GM23338 (cell line): ENCODE measurements at regions not wholly inside any gene's neighbourhood (a gene's known extent, or its start where the extent isn't known, plus 50 kb on each side); places are given as distances from the start of the nearest gene placed in this dataset.

Experiments
- CREB1 ChIP-seq: fragments of 250-450 bp; sonication (Bioruptor Pico); IDR thresholded peaks from 2 replicates; pipeline ENCODE4 v1.5.0; 2020; ENCODE audit warnings: low read depth, mild to moderate bottlenecking, moderate library complexity
- EZH2 ChIP-seq: fragments of 200-600 bp; sonication (generic); IDR thresholded peaks from one replicate; pipeline ENCODE4 v1.8.0; 2017; ENCODE audit warnings: antibody characterized with exemption, mild to moderate bottlenecking, low read depth; ENCODE audit not compliant: unreplicated experiment
- EZH2phosphoT487 ChIP-seq: fragments of 200-600 bp; sonication (generic); IDR thresholded peaks from one replicate; pipeline ENCODE4 v1.8.1; 2018; ENCODE audit warnings: antibody characterized with exemption; ENCODE audit not compliant: unreplicated experiment
- JUNB ChIP-seq: IDR thresholded peaks from one replicate; pipeline ENCODE4 v1.6.1; 2016; ENCODE audit warnings: antibody characterized with exemption; ENCODE audit not compliant: unreplicated experiment
- NANOG ChIP-seq: IDR thresholded peaks from 2 replicates; pipeline ENCODE4 v1.6.1; 2016; ENCODE audit warnings: antibody characterized with exemption, borderline replicate concordance
- POLR2AphosphoS5 ChIP-seq: IDR thresholded peaks from 2 replicates; pipeline ENCODE4 v1.6.1; 2016; ENCODE audit warnings: antibody characterized with exemption, low read depth
- STAT1 ChIP-seq: IDR thresholded peaks from one replicate; pipeline ENCODE4 v1.6.1; 2016; ENCODE audit warnings: antibody characterized with exemption; ENCODE audit not compliant: unreplicated experiment
- ZNF114 ChIP-seq: fragments of 250-450 bp; sonication (Bioruptor Pico); IDR thresholded peaks from 2 replicates; pipeline ENCODE4 v1.5.0; 2020; ENCODE audit warnings: mild to moderate bottlenecking, moderate library complexity
- ZNF331 ChIP-seq: fragments of 250-450 bp; sonication (Bioruptor Pico); IDR thresholded peaks from 2 replicates; pipeline ENCODE4 v1.5.0; 2020; ENCODE audit warnings: low read depth, mild to moderate bottlenecking, moderate library complexity
- TF ChIP-seq, protein P1 (sequence below), 2 experiments: fragments of 200-600 bp in 1 of 2; sonication (generic) in 1 of 2; conservative IDR thresholded peaks; 2 replicates each; pipeline versions ENCODE4 v1.5.1 to v1.6.1; 2016 to 2017; ENCODE audit warnings: antibody characterized with exemption in 2 of 2, low read depth in 2 of 2, mild to moderate bottlenecking in 2 of 2, moderate library complexity in 1 of 2
- TF ChIP-seq, protein P2 (sequence below): IDR thresholded peaks from one replicate; pipeline ENCODE4 v1.6.1; 2018; ENCODE audit warnings: antibody characterized with exemption; ENCODE audit not compliant: unreplicated experiment
- TF ChIP-seq, protein P3 (sequence below): IDR thresholded peaks from 2 replicates; pipeline ENCODE4 v1.6.1; 2016; ENCODE audit warnings: antibody characterized with exemption

DNA sequence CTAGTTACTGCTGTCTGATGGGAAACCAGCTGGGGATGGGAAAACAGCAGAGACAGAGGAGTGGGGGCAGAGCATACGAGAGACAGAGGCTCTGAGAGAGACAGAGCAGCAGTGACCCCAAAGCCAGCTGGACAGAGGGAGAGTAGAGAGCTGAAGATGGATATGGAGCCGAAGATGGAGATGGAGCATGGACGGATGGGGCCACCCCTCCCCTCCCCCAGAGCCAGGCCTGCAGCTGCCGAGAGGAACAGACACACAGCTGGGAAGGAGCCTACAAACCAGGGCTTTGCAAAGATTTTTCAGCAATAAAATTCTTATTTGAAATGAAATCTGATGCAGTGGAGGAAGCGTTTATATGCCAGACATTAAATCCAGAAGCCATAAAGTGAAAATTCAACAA lies 167.6 kb upstream of the LINGO1 start:
- TF ChIP-seq EZH2: no peak
- TF ChIP-seq, protein P1, sequence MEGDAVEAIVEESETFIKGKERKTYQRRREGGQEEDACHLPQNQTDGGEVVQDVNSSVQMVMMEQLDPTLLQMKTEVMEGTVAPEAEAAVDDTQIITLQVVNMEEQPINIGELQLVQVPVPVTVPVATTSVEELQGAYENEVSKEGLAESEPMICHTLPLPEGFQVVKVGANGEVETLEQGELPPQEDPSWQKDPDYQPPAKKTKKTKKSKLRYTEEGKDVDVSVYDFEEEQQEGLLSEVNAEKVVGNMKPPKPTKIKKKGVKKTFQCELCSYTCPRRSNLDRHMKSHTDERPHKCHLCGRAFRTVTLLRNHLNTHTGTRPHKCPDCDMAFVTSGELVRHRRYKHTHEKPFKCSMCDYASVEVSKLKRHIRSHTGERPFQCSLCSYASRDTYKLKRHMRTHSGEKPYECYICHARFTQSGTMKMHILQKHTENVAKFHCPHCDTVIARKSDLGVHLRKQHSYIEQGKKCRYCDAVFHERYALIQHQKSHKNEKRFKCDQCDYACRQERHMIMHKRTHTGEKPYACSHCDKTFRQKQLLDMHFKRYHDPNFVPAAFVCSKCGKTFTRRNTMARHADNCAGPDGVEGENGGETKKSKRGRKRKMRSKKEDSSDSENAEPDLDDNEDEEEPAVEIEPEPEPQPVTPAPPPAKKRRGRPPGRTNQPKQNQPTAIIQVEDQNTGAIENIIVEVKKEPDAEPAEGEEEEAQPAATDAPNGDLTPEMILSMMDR (conservative IDR thresholded peaks at IDR 0.05; ENCODE audit: low read depth in 2 of 2): no peak
- TF ChIP-seq, protein P2, sequence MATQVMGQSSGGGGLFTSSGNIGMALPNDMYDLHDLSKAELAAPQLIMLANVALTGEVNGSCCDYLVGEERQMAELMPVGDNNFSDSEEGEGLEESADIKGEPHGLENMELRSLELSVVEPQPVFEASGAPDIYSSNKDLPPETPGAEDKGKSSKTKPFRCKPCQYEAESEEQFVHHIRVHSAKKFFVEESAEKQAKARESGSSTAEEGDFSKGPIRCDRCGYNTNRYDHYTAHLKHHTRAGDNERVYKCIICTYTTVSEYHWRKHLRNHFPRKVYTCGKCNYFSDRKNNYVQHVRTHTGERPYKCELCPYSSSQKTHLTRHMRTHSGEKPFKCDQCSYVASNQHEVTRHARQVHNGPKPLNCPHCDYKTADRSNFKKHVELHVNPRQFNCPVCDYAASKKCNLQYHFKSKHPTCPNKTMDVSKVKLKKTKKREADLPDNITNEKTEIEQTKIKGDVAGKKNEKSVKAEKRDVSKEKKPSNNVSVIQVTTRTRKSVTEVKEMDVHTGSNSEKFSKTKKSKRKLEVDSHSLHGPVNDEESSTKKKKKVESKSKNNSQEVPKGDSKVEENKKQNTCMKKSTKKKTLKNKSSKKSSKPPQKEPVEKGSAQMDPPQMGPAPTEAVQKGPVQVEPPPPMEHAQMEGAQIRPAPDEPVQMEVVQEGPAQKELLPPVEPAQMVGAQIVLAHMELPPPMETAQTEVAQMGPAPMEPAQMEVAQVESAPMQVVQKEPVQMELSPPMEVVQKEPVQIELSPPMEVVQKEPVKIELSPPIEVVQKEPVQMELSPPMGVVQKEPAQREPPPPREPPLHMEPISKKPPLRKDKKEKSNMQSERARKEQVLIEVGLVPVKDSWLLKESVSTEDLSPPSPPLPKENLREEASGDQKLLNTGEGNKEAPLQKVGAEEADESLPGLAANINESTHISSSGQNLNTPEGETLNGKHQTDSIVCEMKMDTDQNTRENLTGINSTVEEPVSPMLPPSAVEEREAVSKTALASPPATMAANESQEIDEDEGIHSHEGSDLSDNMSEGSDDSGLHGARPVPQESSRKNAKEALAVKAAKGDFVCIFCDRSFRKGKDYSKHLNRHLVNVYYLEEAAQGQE: no peak
- no peak for TF ChIP-seq POLR2AphosphoS5
- TF ChIP-seq EZH2phosphoT487: no peak
- no peak for TF ChIP-seq CREB1 (CRISPR knock-in tag)
- no peak for TF ChIP-seq NANOG
- TF ChIP-seq STAT1: no peak
- TF ChIP-seq, protein P3, sequence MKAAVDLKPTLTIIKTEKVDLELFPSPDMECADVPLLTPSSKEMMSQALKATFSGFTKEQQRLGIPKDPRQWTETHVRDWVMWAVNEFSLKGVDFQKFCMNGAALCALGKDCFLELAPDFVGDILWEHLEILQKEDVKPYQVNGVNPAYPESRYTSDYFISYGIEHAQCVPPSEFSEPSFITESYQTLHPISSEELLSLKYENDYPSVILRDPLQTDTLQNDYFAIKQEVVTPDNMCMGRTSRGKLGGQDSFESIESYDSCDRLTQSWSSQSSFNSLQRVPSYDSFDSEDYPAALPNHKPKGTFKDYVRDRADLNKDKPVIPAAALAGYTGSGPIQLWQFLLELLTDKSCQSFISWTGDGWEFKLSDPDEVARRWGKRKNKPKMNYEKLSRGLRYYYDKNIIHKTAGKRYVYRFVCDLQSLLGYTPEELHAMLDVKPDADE: no peak
- TF ChIP-seq JUNB: no peak
- no peak for TF ChIP-seq ZNF331 (CRISPR knock-in tag)
- no peak for TF ChIP-seq ZNF114 (CRISPR knock-in tag)
